ENCODE measurements at regions not wholly inside any gene's neighbourhood (a gene's known extent, or its start where the extent isn't known, plus 50 kb on each side); places are given as distances from the start of the nearest gene placed in this dataset.

DNA sequence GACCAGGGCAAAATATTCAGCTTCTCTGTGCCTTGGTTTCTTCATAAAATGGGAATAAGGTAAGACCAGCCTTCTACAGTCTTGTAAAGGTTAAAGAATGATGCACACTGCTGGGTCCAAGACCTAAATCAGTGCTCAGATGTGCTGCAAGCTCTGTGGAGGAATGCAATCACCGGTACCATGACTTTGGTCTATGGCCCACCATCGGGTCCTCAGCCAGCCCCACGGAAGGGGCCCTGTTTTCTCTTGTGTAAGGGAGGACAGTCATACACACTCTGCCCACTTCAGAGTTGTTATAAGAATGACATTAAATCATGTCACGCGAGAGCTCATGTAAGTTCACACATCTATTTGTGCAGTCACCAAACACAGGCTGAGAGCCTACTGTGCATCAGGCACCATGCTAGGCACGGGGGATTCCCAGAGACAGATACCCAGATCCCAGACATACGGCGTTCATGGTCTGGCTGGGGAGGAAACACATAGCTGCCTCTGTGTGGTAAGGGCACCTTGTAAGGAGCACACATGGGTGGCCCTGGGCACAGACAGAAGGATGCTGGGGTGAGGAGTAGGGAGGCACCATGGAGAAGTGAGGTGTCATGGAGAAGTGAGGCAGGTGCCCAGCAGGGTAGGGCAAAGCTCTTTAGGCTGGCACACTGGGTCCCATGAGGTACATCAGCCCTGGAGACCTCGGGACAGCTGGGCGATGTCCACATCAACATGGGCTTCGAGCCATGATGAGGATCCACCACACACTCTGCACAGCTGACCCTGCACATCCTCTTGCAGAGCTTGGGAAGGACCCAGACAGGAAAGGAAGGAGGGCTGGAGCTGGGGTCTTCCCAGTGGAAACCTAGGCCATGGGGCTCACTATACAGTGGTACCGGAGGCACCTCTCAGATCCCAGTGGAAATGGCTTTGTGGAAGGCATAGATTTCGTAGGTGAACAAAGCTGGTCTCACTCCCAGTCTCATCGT, 190.4 kb upstream of the DIO3 start:
- H3K79me2 ChIP-seq (ENCODE audit: insufficient read depth, low read length) = no peaks in the 10 kb centered on the region
- H3K9ac ChIP-seq (ENCODE audit: low read length) = no peak overlapping the region
- H3K27me3 ChIP-seq (ENCODE audit: insufficient read depth, low read length) = no peaks in the 10 kb centered on the region
- Mint-ChIP-seq H3K4me3 (ENCODE audit: unreplicated experiment) (no peak overlapping the region), H3K9me3 (ENCODE audit: unreplicated experiment) (peaks cover 3% of the 10 kb centered on the region), H3K4me1 (ENCODE audit: low read depth, unreplicated experiment) (no peaks in the 10 kb centered on the region), H3K27ac (ENCODE audit: unreplicated experiment) (no peak overlapping the region), H3K27me3 (ENCODE audit: low read depth, unreplicated experiment) (peaks cover 43% of the 10 kb centered on the region), H3K36me3 (ENCODE audit: low read depth, unreplicated experiment) (no peaks in the 10 kb centered on the region)
- FAIRE-seq (no peak), DNase-seq (ENCODE audit: low read depth) (no peak)
- TF ChIP-seq, protein P1, sequence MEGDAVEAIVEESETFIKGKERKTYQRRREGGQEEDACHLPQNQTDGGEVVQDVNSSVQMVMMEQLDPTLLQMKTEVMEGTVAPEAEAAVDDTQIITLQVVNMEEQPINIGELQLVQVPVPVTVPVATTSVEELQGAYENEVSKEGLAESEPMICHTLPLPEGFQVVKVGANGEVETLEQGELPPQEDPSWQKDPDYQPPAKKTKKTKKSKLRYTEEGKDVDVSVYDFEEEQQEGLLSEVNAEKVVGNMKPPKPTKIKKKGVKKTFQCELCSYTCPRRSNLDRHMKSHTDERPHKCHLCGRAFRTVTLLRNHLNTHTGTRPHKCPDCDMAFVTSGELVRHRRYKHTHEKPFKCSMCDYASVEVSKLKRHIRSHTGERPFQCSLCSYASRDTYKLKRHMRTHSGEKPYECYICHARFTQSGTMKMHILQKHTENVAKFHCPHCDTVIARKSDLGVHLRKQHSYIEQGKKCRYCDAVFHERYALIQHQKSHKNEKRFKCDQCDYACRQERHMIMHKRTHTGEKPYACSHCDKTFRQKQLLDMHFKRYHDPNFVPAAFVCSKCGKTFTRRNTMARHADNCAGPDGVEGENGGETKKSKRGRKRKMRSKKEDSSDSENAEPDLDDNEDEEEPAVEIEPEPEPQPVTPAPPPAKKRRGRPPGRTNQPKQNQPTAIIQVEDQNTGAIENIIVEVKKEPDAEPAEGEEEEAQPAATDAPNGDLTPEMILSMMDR (IDR thresholded peaks at IDR 0.05; ENCODE audit: insufficient read depth, low read depth, low read length) = no peak
- TF ChIP-seq EZH2 (IDR thresholded peaks at IDR 0.05; ENCODE audit: insufficient read depth, low read length) = no peak
- H4K20me1 ChIP-seq (ENCODE audit: insufficient read depth, low read length) = no peaks in the 10 kb centered on the region
- H3K27ac ChIP-seq (ENCODE audit: low read depth, low read length) = no peak overlapping the region
- no peak overlapping the region for H3K4me3 ChIP-seq (ENCODE audit: insufficient read depth, low read depth, low read length)
- H3K9me3 ChIP-seq (ENCODE audit: insufficient read depth, low read depth, low read length) = no peaks in the 10 kb centered on the region
- H2AFZ ChIP-seq (ENCODE audit: low read depth, low read length) = no peak overlapping the region
- H3K36me3 ChIP-seq (ENCODE audit: insufficient read depth, low read length) = no peaks in the 10 kb centered on the region
- no peak overlapping the region for H3K4me2 ChIP-seq (ENCODE audit: low read length)
- H3K4me1 ChIP-seq (ENCODE audit: insufficient read depth, low read length) = no peaks in the 10 kb centered on the region

DNA sequence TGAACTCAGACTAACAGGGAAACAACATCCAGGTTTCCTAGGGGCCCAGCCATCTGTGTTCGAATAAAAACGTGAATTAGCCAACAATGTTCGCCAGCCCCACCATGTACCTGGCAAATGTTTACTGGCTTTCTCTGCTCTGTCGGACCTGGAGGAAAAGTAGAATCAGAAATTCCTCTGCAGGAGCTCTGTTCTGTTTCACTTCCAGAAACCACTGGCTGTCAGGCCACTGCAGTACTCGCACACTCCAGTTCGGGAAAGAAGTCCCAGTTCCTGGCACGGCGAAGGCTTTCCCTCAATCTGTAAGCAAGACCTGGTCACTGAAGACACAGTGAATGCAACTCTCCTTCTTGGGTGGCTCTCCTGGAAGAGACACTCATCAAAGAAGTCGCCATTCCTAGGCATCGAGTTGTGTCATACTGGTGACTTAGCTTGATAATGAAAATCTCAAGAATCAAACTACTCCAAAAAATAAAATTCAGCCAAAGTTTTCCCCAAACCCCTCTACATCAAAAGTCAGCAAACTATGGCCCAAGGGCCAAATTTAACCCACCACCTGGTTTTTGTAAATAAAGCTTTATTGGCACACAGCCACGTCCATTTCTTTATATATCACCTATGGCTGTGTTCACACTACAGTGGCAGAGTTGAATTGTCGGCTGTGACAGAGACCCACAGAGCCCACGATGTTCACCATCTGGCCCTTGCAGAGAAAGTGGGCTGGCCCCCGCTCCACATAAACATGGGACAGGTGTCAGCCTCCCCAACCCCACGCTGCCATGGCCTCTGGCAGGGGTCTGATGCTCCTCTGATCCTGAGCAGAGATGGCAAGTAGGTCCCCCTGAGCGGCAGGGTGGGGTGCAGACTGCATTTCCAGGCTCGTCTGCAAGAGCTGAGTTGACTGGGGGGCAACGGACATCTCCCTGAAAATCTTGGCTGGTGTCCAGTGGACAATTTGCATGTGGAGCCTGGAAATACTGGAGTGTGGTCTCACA, 189.2 kb upstream of the DIO3 start:
- DNase-seq (ENCODE audit: low read depth) (no peak), FAIRE-seq (no peak)
- Histone ChIP-seq H3K27me3 (ENCODE audit: insufficient read depth, low read length) (no peaks in the 10 kb centered on the region), H4K20me1 (ENCODE audit: insufficient read depth, low read length) (no peaks in the 10 kb centered on the region), H3K36me3 (ENCODE audit: insufficient read depth, low read length) (no peaks in the 10 kb centered on the region), H3K4me2 (ENCODE audit: low read length) (no peak overlapping the region), H2AFZ (ENCODE audit: low read depth, low read length) (no peak overlapping the region), H3K4me1 (ENCODE audit: insufficient read depth, low read length) (no peaks in the 10 kb centered on the region), H3K4me3 (ENCODE audit: insufficient read depth, low read depth, low read length) (no peak overlapping the region), H3K9me3 (ENCODE audit: insufficient read depth, low read depth, low read length) (no peaks in the 10 kb centered on the region), H3K27ac (ENCODE audit: low read depth, low read length) (no peak overlapping the region), H3K9ac (ENCODE audit: low read length) (no peak overlapping the region), H3K79me2 (ENCODE audit: insufficient read depth, low read length) (no peaks in the 10 kb centered on the region)
- Mint-ChIP-seq H3K4me3 (ENCODE audit: unreplicated experiment) (no peak overlapping the region), H3K27ac (ENCODE audit: unreplicated experiment) (no peak overlapping the region), H3K4me1 (ENCODE audit: low read depth, unreplicated experiment) (no peaks in the 10 kb centered on the region), H3K27me3 (ENCODE audit: low read depth, unreplicated experiment) (peaks cover 36% of the 10 kb centered on the region), H3K36me3 (ENCODE audit: low read depth, unreplicated experiment) (no peaks in the 10 kb centered on the region), H3K9me3 (ENCODE audit: unreplicated experiment) (peaks cover 3% of the 10 kb centered on the region)
- TF ChIP-seq, protein P1 (IDR thresholded peaks at IDR 0.05; ENCODE audit: insufficient read depth, low read depth, low read length) = no peak
- no peak for TF ChIP-seq EZH2 (IDR thresholded peaks at IDR 0.05; ENCODE audit: insufficient read depth, low read length)

All from astrocyte (in vitro differentiated cells and primary cell).